ENCODE measurements at regions not wholly inside any gene's neighbourhood (a gene's known extent, or its start where the extent isn't known, plus 50 kb on each side); places are given as distances from the start of the nearest gene placed in this dataset.

DNA sequence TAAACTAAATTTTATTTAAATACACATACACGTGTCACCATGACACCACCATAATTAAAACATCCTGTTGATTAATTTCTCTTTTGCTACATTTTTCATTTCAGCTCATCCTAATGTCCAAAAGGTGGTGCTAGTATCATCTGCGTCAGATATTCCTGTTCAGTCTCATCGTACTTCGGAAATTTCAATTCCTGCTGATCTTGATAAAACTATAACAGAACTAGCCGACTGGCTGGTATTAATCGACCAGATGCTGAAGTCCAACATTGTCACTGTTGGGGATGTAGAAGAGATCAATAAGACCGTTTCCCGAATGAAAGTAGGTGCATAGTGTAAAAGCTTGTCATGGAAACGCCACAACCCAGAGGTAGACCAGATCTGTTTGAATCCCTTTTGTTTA lies 263.4 kb downstream of the UTRN start:
- TF ChIP-seq SP1 (IDR thresholded peaks at IDR 0.05) (no peak), FOXK2 (IDR thresholded peaks at IDR 0.05) (no peak), NFRKB (IDR thresholded peaks at IDR 0.05) (no peak), ELF4 (IDR thresholded peaks at IDR 0.05) (no peak)
